BJ (cell line): ENCODE measurements at regions not wholly inside any gene's neighbourhood (a gene's known extent, or its start where the extent isn't known, plus 50 kb on each side); places are given as distances from the start of the nearest gene placed in this dataset.

Experiments
- CTCF ChIA-PET: fragments of 350-600 bp; formaldehyde crosslinking; extraction: SDS; loops from one replicate; lab custom pipeline; 2021; ENCODE audit warnings: antibody characterized with exemption, inconsistent platforms; lab: Yijun Ruan, JAX
- POLR2A ChIA-PET: fragments of 300-600 bp; sonication (Branson Sonifier 250); formaldehyde crosslinking; extraction: SDS; loops from one replicate; lab custom pipeline; 2021; ENCODE audit warnings: antibody characterized with exemption; lab: Charles Lee
- DNase-seq: peaks from one replicate; pipeline ENCODE4 v3.0.0-alpha.2; 2011; ENCODE audit warnings: low read depth
- H3K27me3 ChIP-seq: 2 replicates; pipeline ENCODE4 v1.6.0; 2011; ENCODE audit warnings: low read length; ENCODE audit not compliant: control insufficient read depth, insufficient read depth
- H3K36me3 ChIP-seq: 2 replicates; pipeline ENCODE4 v1.5.1; 2011; ENCODE audit warnings: low read length; ENCODE audit not compliant: control insufficient read depth, insufficient read depth
- H3K4me3 ChIP-seq: 2 replicates; pipeline ENCODE4 v1.5.1; 2011; ENCODE audit warnings: low read depth, mild to moderate bottlenecking, control low read depth, low read length
- TF ChIP-seq, protein P1 (sequence below): IDR thresholded peaks from 2 replicates; pipeline ENCODE4 v1.5.1; 2011; ENCODE audit warnings: low read depth, mild to moderate bottlenecking, control low read depth, inconsistent platforms, low read length, moderate library complexity; ENCODE audit not compliant: insufficient read depth

DNA sequence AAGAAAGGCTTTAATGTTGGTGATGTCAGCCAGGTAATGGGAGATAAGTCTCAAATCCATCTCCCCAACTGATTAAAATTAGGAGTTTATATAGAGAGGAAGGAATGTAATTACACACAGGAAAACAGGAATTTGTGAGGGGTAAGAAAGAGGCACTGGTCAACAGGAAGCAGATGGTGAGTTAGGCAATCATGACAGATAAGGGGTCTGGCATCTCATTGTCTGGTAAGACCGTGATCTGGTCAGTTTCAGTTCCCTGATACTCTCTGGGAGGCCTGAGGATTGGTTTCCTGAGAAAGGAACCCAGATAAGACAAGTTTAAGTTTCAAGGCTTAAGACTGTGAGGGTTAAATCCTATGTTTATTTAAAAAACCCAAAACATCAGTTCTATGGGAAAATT, 414.7 kb upstream of the ARRDC4 start:
- ChIA-PET POLR2A (no interaction called here), CTCF (no interaction called here)
- H3K4me3 ChIP-seq, result no peak overlapping the region
- TF ChIP-seq, protein P1, sequence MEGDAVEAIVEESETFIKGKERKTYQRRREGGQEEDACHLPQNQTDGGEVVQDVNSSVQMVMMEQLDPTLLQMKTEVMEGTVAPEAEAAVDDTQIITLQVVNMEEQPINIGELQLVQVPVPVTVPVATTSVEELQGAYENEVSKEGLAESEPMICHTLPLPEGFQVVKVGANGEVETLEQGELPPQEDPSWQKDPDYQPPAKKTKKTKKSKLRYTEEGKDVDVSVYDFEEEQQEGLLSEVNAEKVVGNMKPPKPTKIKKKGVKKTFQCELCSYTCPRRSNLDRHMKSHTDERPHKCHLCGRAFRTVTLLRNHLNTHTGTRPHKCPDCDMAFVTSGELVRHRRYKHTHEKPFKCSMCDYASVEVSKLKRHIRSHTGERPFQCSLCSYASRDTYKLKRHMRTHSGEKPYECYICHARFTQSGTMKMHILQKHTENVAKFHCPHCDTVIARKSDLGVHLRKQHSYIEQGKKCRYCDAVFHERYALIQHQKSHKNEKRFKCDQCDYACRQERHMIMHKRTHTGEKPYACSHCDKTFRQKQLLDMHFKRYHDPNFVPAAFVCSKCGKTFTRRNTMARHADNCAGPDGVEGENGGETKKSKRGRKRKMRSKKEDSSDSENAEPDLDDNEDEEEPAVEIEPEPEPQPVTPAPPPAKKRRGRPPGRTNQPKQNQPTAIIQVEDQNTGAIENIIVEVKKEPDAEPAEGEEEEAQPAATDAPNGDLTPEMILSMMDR, result no peak
- DNase-seq, result no peak
- no peaks in the 10 kb centered on the region for H3K36me3 ChIP-seq
- H3K27me3 ChIP-seq, result no peaks in the 10 kb centered on the region

DNA sequence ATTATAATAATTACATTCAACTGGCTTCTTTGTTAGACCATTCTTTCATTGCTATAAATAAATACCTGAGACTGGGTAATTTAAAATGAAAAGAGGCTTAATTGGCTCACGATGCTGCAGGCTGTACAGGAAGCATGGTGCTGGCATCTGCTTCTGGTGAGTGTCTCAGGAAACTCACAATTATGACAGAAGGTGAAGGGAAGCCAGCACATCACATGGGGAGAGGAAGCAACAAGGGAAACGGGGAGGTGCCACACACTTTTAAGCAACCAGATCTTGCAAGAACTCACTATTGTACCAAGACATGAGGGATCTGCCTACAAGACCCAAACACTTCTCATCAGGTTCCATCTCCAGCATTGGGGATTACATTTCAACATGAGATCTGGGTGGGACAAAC, 413.1 kb upstream of the ARRDC4 start:
- H3K36me3 ChIP-seq, result no peaks in the 10 kb centered on the region

GRCh38 chr15:97561529-97561928, 399.0 kb upstream of the ARRDC4 start:
- TF ChIP-seq, protein P1, result no peak
- H3K4me3 ChIP-seq, result no peak overlapping the region
- no peaks in the 10 kb centered on the region for H3K36me3 ChIP-seq
- H3K27me3 ChIP-seq, result no peaks in the 10 kb centered on the region
- POLR2A ChIA-PET, result no interaction called here
- CTCF ChIA-PET, result interaction anchor here (0.6 kb wide), 1 partner anchor 1936 kb away, joined by 3 read pairs; no protein-coding TSS in a partner anchor
- no peak for DNase-seq

More for the DNA sequence above, 413.1 kb upstream of the ARRDC4 start:
- H3K27me3 ChIP-seq, result no peaks in the 10 kb centered on the region
- TF ChIP-seq, protein P1, result no peak
- no peak for DNase-seq
- POLR2A ChIA-PET, result no interaction called here
- CTCF ChIA-PET, result no interaction called here
- H3K4me3 ChIP-seq, result no peak overlapping the region

DNA sequence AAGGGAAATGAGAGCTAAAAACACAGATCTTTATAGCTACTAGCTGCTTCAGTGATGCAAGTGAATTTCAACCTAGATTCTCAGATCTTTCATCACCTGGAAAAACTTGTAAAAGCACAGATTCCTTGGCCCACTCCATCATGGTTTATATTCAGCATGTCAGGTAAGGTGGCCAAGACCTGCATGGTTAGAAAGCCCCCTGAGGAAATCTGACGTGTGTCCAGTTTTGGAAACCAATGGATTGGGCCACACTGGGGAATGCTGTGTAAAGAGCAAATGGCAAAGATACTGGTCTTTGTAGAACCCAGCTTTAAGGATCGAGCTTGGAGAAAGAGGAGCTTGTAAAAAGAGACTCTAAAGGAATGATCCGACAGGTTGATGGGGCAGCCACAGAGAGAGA, 397.0 kb upstream of the ARRDC4 start:
- ChIA-PET POLR2A (no interaction called here), CTCF (no interaction called here)
- DNase-seq, result no peak
- no peaks in the 10 kb centered on the region for H3K27me3 ChIP-seq
- no peaks in the 10 kb centered on the region for H3K36me3 ChIP-seq
- H3K4me3 ChIP-seq, result no peak overlapping the region
- TF ChIP-seq, protein P1, result no peak

- no peak for DNase-seq
- TF ChIP-seq, protein P1, result no peak
- Histone ChIP-seq H3K27me3 (no peaks in the 10 kb centered on the region), H3K36me3 (no peaks in the 10 kb centered on the region), H3K4me3 (no peak overlapping the region)
- CTCF ChIA-PET, result no interaction called here
- POLR2A ChIA-PET, result no interaction called here
Observed at GRCh38 chr15:97566961-97567360, 393.5 kb upstream of the ARRDC4 start.
